HCT116 (cell line): ENCODE measurements at regions not wholly inside any gene's neighbourhood (a gene's known extent, or its start where the extent isn't known, plus 50 kb on each side); places are given as distances from the start of the nearest gene placed in this dataset.

Experiments
- ATAC-seq: fragments of 200-7000 bp; cut with Tn5 transposase; 2 replicates; pipeline ENCODE4 v1.9.1; 2020; ENCODE audit warnings: mild to moderate bottlenecking, moderate library complexity
- BruUV-seq: library from RNA; stranded (reverse); fragments of 400-500 nt; replicated peaks from 2 replicates; lab custom pipeline; 2021; lab: Mats Ljungman, UMichigan
- CTCF ChIA-PET: fragments of 300-600 bp; sonication (Branson Sonifier 250); formaldehyde crosslinking; loops from one replicate; lab custom pipeline; 2021; ENCODE audit warnings: antibody characterized with exemption; lab: Charles Lee
- POLR2A ChIA-PET: fragments of 300-600, 350-600 bp; sonication (Branson Sonifier 250); formaldehyde crosslinking; loops from one replicate; lab custom pipeline; 2021; ENCODE audit warnings: antibody characterized with exemption; lab: Charles Lee
- RAD21 ChIA-PET, 2 experiments: fragments of 300-600 bp; sonication (Branson Sonifier 250); formaldehyde crosslinking; loops; one replicate each; lab custom pipeline; 2023; ENCODE audit warnings: low total read pairs in 2 of 2; ENCODE audit not compliant: uncharacterized antibody in 2 of 2, unreplicated experiment in 2 of 2, low non-redundant PET in 1 of 2; lab: Charles Lee
- DNase-seq: peaks from one replicate; pipeline ENCODE4 v3.0.0-alpha.2; 2010; ENCODE audit warnings: low read depth, low spot score
- H2AFZ ChIP-seq: fragments of 200-600 bp; shearing (Covaris generic), sonication (generic); 2 replicates; pipeline ENCODE4 v1.6.1; 2017; ENCODE audit warnings: low read depth, mixed run types, mixed read lengths, antibody characterized with exemption, low read length; ENCODE audit not compliant: poor library complexity, severe bottlenecking
- H3K27ac ChIP-seq: 2 replicates; pipeline ENCODE4 v1.5.1; 2012; ENCODE audit warnings: low read depth, low read length
- H3K27me3 ChIP-seq: fragments of 200-600 bp; sonication (generic); 2 replicates; pipeline ENCODE4 v1.6.1; 2016; ENCODE audit warnings: mixed run types, low read length, mixed read lengths; ENCODE audit not compliant: insufficient read depth
- H3K36me3 ChIP-seq, 2 experiments: fragments of 200-500 bp in 1 of 2; fragments of 200-600 bp in 1 of 2; sonication (Bioruptor generic) in 1 of 2; sonication (generic) in 1 of 2; 2 replicates each; pipeline versions ENCODE4 v1.5.1 to v1.6.1; 2014 to 2016; ENCODE audit warnings: low read length in 2 of 2, inconsistent platforms in 1 of 2, mixed read lengths in 1 of 2, mixed run types in 1 of 2; ENCODE audit not compliant: insufficient read depth in 2 of 2, control insufficient read depth in 1 of 2
- H3K4me1 ChIP-seq, 2 experiments: fragments of 200-600 bp in 1 of 2; sonication (generic) in 1 of 2; 2 replicates each; pipeline versions ENCODE4 v1.5.1 to v1.6.1; 2012 to 2017; ENCODE audit warnings: low read length in 2 of 2, inconsistent platforms in 1 of 2, mild to moderate bottlenecking in 1 of 2, mixed read lengths in 1 of 2, mixed run types in 1 of 2, moderate library complexity in 1 of 2; ENCODE audit not compliant: insufficient read depth in 2 of 2, control insufficient read depth in 1 of 2
- H3K4me2 ChIP-seq: fragments of 200-600 bp; sonication (generic); 2 replicates; pipeline ENCODE4 v1.6.1; 2017; ENCODE audit warnings: mixed run types, low read length, mixed read lengths
- H3K4me3 ChIP-seq, 2 experiments: fragments of 200-600 bp in 1 of 2; sonication (generic) in 1 of 2; replicated peaks in 1 of 2; 2 replicates each; pipeline ENCODE4 v1.5.1; 2011 to 2016; ENCODE audit warnings: low read length in 2 of 2, control low read depth in 1 of 2, low read depth in 1 of 2, mild to moderate bottlenecking in 1 of 2, mixed read lengths in 1 of 2, mixed run types in 1 of 2
- H3K79me2 ChIP-seq: fragments of 200-600 bp; sonication (generic); 2 replicates; pipeline ENCODE4 v1.6.1; 2017; ENCODE audit warnings: mild to moderate bottlenecking, mixed run types, low read length, moderate library complexity, mixed read lengths; ENCODE audit not compliant: insufficient read depth
- H3K9ac ChIP-seq: fragments of 200-600 bp; sonication (generic); 2 replicates; pipeline ENCODE4 v1.6.1; 2016; ENCODE audit warnings: low read length, mixed read lengths
- H3K9me2 ChIP-seq: fragments of 200-600 bp; sonication (generic), shearing (Covaris generic); 2 replicates; pipeline ENCODE4 v1.6.1; 2017; ENCODE audit warnings: mixed run types, mild to moderate bottlenecking, moderate library complexity; ENCODE audit not compliant: insufficient read depth
- H3K9me3 ChIP-seq, 2 experiments: fragments of 200-500 bp in 1 of 2; fragments of 200-600 bp in 1 of 2; sonication (Bioruptor generic) in 1 of 2; sonication (generic) in 1 of 2; 2 replicates each; pipeline ENCODE4 v1.6.1; 2014 to 2017; ENCODE audit warnings: low read length in 2 of 2, mixed read lengths in 2 of 2, inconsistent platforms in 1 of 2, low read depth in 1 of 2, mild to moderate bottlenecking in 1 of 2, mixed run types in 1 of 2, moderate library complexity in 1 of 2; ENCODE audit not compliant: control insufficient read depth in 1 of 2, insufficient read depth in 1 of 2
- H4K20me1 ChIP-seq: fragments of 200-600 bp; sonication (generic), shearing (Covaris generic); 2 replicates; pipeline ENCODE4 v1.6.1; 2017; ENCODE audit warnings: mixed run types, mild to moderate bottlenecking, moderate library complexity; ENCODE audit not compliant: insufficient read depth
- CBX3 ChIP-seq: IDR thresholded peaks from 2 replicates; pipeline ENCODE4 v1.6.1; 2012; ENCODE audit warnings: low read depth
- CEBPB ChIP-seq: IDR thresholded peaks from 2 replicates; pipeline ENCODE4 v1.6.1; 2012; ENCODE audit warnings: low read depth
- CTCF ChIP-seq, 3 experiments: fragments of 200-600 bp in 1 of 3; sonication (generic) in 1 of 3; IDR thresholded peaks in 2 of 3; conservative IDR thresholded peaks in 1 of 3; 2 replicates each; pipeline ENCODE4 v1.5.1; 2012 to 2017; ENCODE audit warnings: low read depth in 2 of 3, low read length in 2 of 3, antibody characterized with exemption in 1 of 3, borderline replicate concordance in 1 of 3, control low read depth in 1 of 3, mild to moderate bottlenecking in 1 of 3, mixed read lengths in 1 of 3, mixed run types in 1 of 3, moderate library complexity in 1 of 3; ENCODE audit not compliant: insufficient read depth in 1 of 3
- EGR1 ChIP-seq: IDR thresholded peaks from 2 replicates; pipeline ENCODE4 v1.6.1; 2012; ENCODE audit warnings: low read depth
- ELF1 ChIP-seq: IDR thresholded peaks from 2 replicates; pipeline ENCODE4 v1.6.1; 2012; ENCODE audit warnings: low read depth, borderline replicate concordance
- EZH2phosphoT487 ChIP-seq: fragments of 200-600 bp; IDR thresholded peaks from 2 replicates; pipeline ENCODE4 v1.6.1; 2018; ENCODE audit warnings: antibody characterized with exemption, borderline replicate concordance
- FOSL1 ChIP-seq: IDR thresholded peaks from 2 replicates; pipeline ENCODE4 v1.6.1; 2012; ENCODE audit warnings: low read depth
- JUND ChIP-seq: IDR thresholded peaks from 2 replicates; pipeline ENCODE4 v1.6.1; 2012
- MAX ChIP-seq: IDR thresholded peaks from 2 replicates; pipeline ENCODE4 v1.6.1; 2012
- POLR2A ChIP-seq: IDR thresholded peaks from 2 replicates; pipeline ENCODE4 v1.7.0; 2011; ENCODE audit warnings: borderline replicate concordance; ENCODE audit not compliant: insufficient read depth, insufficient read length; ENCODE audit errors: extremely low read depth
- POLR2AphosphoS5 ChIP-seq: IDR thresholded peaks from 2 replicates; pipeline ENCODE4 v1.6.1; 2011; ENCODE audit warnings: mild to moderate bottlenecking, low read depth, low read length, moderate library complexity
- RAD21 ChIP-seq: IDR thresholded peaks from 2 replicates; pipeline ENCODE4 v1.6.1; 2012; ENCODE audit warnings: low read depth, mild to moderate bottlenecking
- REST ChIP-seq: IDR thresholded peaks from 2 replicates; pipeline ENCODE4 v1.6.1; 2012; ENCODE audit warnings: low read depth
- SIN3A ChIP-seq: IDR thresholded peaks from 2 replicates; pipeline ENCODE4 v1.6.1; 2012; ENCODE audit warnings: low read depth
- SP1 ChIP-seq: IDR thresholded peaks from 2 replicates; pipeline ENCODE4 v1.6.1; 2012; ENCODE audit warnings: low read depth
- SRF ChIP-seq: IDR thresholded peaks from 2 replicates; pipeline ENCODE4 v1.6.1; 2012; ENCODE audit warnings: low read depth
- YY1 ChIP-seq: IDR thresholded peaks from 2 replicates; pipeline ENCODE4 v1.6.1; 2011; ENCODE audit warnings: low read length, low read depth, moderate library complexity, mild to moderate bottlenecking; ENCODE audit not compliant: insufficient replicate concordance; ENCODE audit errors: extremely low read depth
- ZBTB33 ChIP-seq: IDR thresholded peaks from 2 replicates; pipeline ENCODE4 v1.6.1; 2011; ENCODE audit warnings: mild to moderate bottlenecking, low read length, moderate library complexity; ENCODE audit not compliant: insufficient replicate concordance; ENCODE audit errors: extremely low read depth
- ZFX ChIP-seq: fragments of 450-650 bp; IDR thresholded peaks from 2 replicates; pipeline ENCODE4 v1.6.1; 2017
- intact Hi-C: fragments of 100-400 bp; cut with micrococcal nuclease; formaldehyde crosslinking; loops from 2 replicates; pipeline ENCODE4 v1.10.0; 2022

- ChIA-PET CTCF (no interaction called here), POLR2A (no interaction called here), RAD21 (no interaction called here)
- ATAC-seq (no peak), DNase-seq (no peak)
- Histone ChIP-seq H3K9ac (no peak overlapping the region), H3K36me3 (no peaks in the 10 kb centered on the region), H3K4me2 (no peak overlapping the region), H3K4me1 (peaks cover 0 to 7% of the 10 kb centered on the region in 2 experiments; a peak in 1 of 4 replicates), H3K27me3 (no peaks in the 10 kb centered on the region), H3K9me3 (no peaks in the 10 kb centered on the region), H3K27ac (no peak overlapping the region), H3K4me3 (no peak overlapping the region), H3K9me2 (no peaks in the 10 kb centered on the region), H3K79me2 (no peaks in the 10 kb centered on the region), H4K20me1 (no peaks in the 10 kb centered on the region), H2AFZ (no peak overlapping the region)
- BruUV-seq = no TSS peak
- no peak for TF ChIP-seq EZH2phosphoT487
- TF ChIP-seq ELF1 = no peak
- no peak for TF ChIP-seq CTCF (IDR thresholded peaks at IDR 0.05 in 2 of 3, conservative IDR thresholded peaks at IDR 0.05 in 1 of 3; ENCODE audit: borderline replicate concordance in 1 of 3, insufficient read depth in 1 of 3, low read depth in 2 of 3, low read length in 2 of 3)
- no peak for TF ChIP-seq MAX
- TF ChIP-seq SP1 = no peak
- no peak for TF ChIP-seq ZBTB33
- TF ChIP-seq RAD21 = no peak
- TF ChIP-seq ZFX = no peak
- TF ChIP-seq FOSL1 = no peak
- TF ChIP-seq YY1 = no peak
- TF ChIP-seq EGR1 = no peak
- TF ChIP-seq JUND = no peak
- TF ChIP-seq CBX3 = no peak
- no peak for TF ChIP-seq CEBPB
- no peak for TF ChIP-seq SIN3A
- TF ChIP-seq REST = no peak
- TF ChIP-seq POLR2AphosphoS5 = no peak
- no peak for TF ChIP-seq POLR2A
- TF ChIP-seq SRF = no peak
- intact Hi-C loops = no loop called here
Observed at GRCh38 chr14:31961896-31962295, 115.2 kb upstream of the ARHGAP5 start.
